ENCODE measurements at regions not wholly inside any gene's neighbourhood (a gene's known extent, or its start where the extent isn't known, plus 50 kb on each side); places are given as distances from the start of the nearest gene placed in this dataset.

- no peak for DNase-seq
Measured at GRCh38 chr13:106915146-106915545, 347.2 kb upstream of the ARGLU1 start.

- no peak for DNase-seq
Measured at GRCh38 chr13:106911627-106912026, 343.7 kb upstream of the ARGLU1 start.

GRCh38 chr13:106911020-106911419, 343.1 kb upstream of the ARGLU1 start:
- no peak for DNase-seq

GRCh38 chr13:106906426-106906996, 338.6 kb upstream of the ARGLU1 start:
- no peak for DNase-seq

GRCh38 chr13:106905380-106906162, 337.6 kb upstream of the ARGLU1 start:
- no peak for DNase-seq

GRCh38 chr13:106899442-106899841, 331.5 kb upstream of the ARGLU1 start:
- no peak for DNase-seq

GRCh38 chr13:106898231-106898630, 330.3 kb upstream of the ARGLU1 start:
- no peak for DNase-seq

- no peak for DNase-seq
Measured at GRCh38 chr13:106888148-106888547, 320.2 kb upstream of the ARGLU1 start.

- DNase-seq: no peak
Measured at GRCh38 chr13:106887686-106888085, 319.7 kb upstream of the ARGLU1 start.

GRCh38 chr13:106883976-106884375, 316.0 kb upstream of the ARGLU1 start:
- no peak for DNase-seq

GRCh38 chr13:106882246-106882645, 314.3 kb upstream of the ARGLU1 start:
- no peak for DNase-seq

- no peak for DNase-seq
Measured at GRCh38 chr13:106879806-106880205, 311.9 kb upstream of the ARGLU1 start.

- no peak for DNase-seq
Measured at GRCh38 chr13:106874323-106874722, 306.4 kb upstream of the ARGLU1 start.

- no peak for DNase-seq
Measured at GRCh38 chr13:106873810-106874209, 305.9 kb upstream of the ARGLU1 start.

- DNase-seq: no peak
Measured at GRCh38 chr13:106867249-106867648, 299.3 kb upstream of the ARGLU1 start.

GRCh38 chr13:106865716-106866440, 297.9 kb upstream of the ARGLU1 start:
- DNase-seq: no peak

GRCh38 chr13:106859533-106859904, 291.6 kb upstream of the ARGLU1 start:
- no peak for DNase-seq

- DNase-seq: no peak
Measured at GRCh38 chr13:106858903-106859532, 291.1 kb upstream of the ARGLU1 start.

GRCh38 chr13:106852436-106852835, 284.5 kb upstream of the ARGLU1 start:
- no peak for DNase-seq

GRCh38 chr13:106850973-106851650, 283.2 kb upstream of the ARGLU1 start:
- no peak for DNase-seq

GRCh38 chr13:106846571-106847448, 278.9 kb upstream of the ARGLU1 start:
- no peak for DNase-seq
